ENCODE measurements at regions not wholly inside any gene's neighbourhood (a gene's known extent, or its start where the extent isn't known, plus 50 kb on each side); places are given as distances from the start of the nearest gene placed in this dataset.

- H3K4me3 ChIP-seq (ENCODE audit: low read depth in 1 of 2, low read length in 2 of 2): no peak overlapping the region
- H3K36me3 ChIP-seq (ENCODE audit: insufficient read depth, low read length): no peaks in the 10 kb centered on the region
- H3K9me3 ChIP-seq (ENCODE audit: low read length): no peaks in the 10 kb centered on the region
- H3K4me1 ChIP-seq (ENCODE audit: insufficient read depth, low read length): no peaks in the 10 kb centered on the region
- no peaks in the 10 kb centered on the region for H3K27me3 ChIP-seq (ENCODE audit: control insufficient read depth in 1 of 2, insufficient read depth in 2 of 2, low read length in 2 of 2)
- H3K27ac ChIP-seq (ENCODE audit: low read depth, low read length): no peak overlapping the region
- H3K9ac ChIP-seq (ENCODE audit: low read length): no peak overlapping the region
Observed at GRCh38 chr4:125045311-125045710, 269.4 kb upstream of the FAT4 start.

- no peak overlapping the region for H3K4me3 ChIP-seq (ENCODE audit: low read depth in 1 of 2, low read length in 2 of 2)
- no peaks in the 10 kb centered on the region for H3K36me3 ChIP-seq (ENCODE audit: insufficient read depth, low read length)
- H3K9ac ChIP-seq (ENCODE audit: low read length): no peak overlapping the region
- no peaks in the 10 kb centered on the region for H3K9me3 ChIP-seq (ENCODE audit: low read length)
- no peaks in the 10 kb centered on the region for H3K27me3 ChIP-seq (ENCODE audit: control insufficient read depth in 1 of 2, insufficient read depth in 2 of 2, low read length in 2 of 2)
- H3K27ac ChIP-seq (ENCODE audit: low read depth, low read length): no peak overlapping the region
- H3K4me1 ChIP-seq (ENCODE audit: insufficient read depth, low read length): no peaks in the 10 kb centered on the region
Observed at GRCh38 chr4:125044886-125045285, 269.9 kb upstream of the FAT4 start.

- no peaks in the 10 kb centered on the region for H3K36me3 ChIP-seq (ENCODE audit: insufficient read depth, low read length)
- H3K27me3 ChIP-seq (ENCODE audit: control insufficient read depth in 1 of 2, insufficient read depth in 2 of 2, low read length in 2 of 2): no peaks in the 10 kb centered on the region
- no peak overlapping the region for H3K4me3 ChIP-seq (ENCODE audit: low read depth in 1 of 2, low read length in 2 of 2)
- no peaks in the 10 kb centered on the region for H3K4me1 ChIP-seq (ENCODE audit: insufficient read depth, low read length)
- H3K9me3 ChIP-seq (ENCODE audit: low read length): no peaks in the 10 kb centered on the region
- H3K27ac ChIP-seq (ENCODE audit: low read depth, low read length): no peak overlapping the region
- H3K9ac ChIP-seq (ENCODE audit: low read length): no peak overlapping the region
Observed at GRCh38 chr4:125043486-125043885, 271.3 kb upstream of the FAT4 start.

GRCh38 chr4:125042041-125042440, 272.7 kb upstream of the FAT4 start:
- Histone ChIP-seq H3K4me1 (ENCODE audit: insufficient read depth, low read length) (no peaks in the 10 kb centered on the region), H3K9me3 (ENCODE audit: low read length) (no peaks in the 10 kb centered on the region), H3K36me3 (ENCODE audit: insufficient read depth, low read length) (no peaks in the 10 kb centered on the region), H3K4me3 (ENCODE audit: low read depth in 1 of 2, low read length in 2 of 2) (no peak overlapping the region), H3K27ac (ENCODE audit: low read depth, low read length) (no peak overlapping the region), H3K9ac (ENCODE audit: low read length) (no peak overlapping the region), H3K27me3 (ENCODE audit: control insufficient read depth in 1 of 2, insufficient read depth in 2 of 2, low read length in 2 of 2) (no peaks in the 10 kb centered on the region)

- Histone ChIP-seq H3K36me3 (ENCODE audit: insufficient read depth, low read length) (no peaks in the 10 kb centered on the region), H3K4me1 (ENCODE audit: insufficient read depth, low read length) (no peaks in the 10 kb centered on the region), H3K9ac (ENCODE audit: low read length) (no peak overlapping the region), H3K27ac (ENCODE audit: low read depth, low read length) (no peak overlapping the region), H3K27me3 (ENCODE audit: control insufficient read depth in 1 of 2, insufficient read depth in 2 of 2, low read length in 2 of 2) (no peaks in the 10 kb centered on the region), H3K9me3 (ENCODE audit: low read length) (no peaks in the 10 kb centered on the region), H3K4me3 (ENCODE audit: low read depth in 1 of 2, low read length in 2 of 2) (no peak overlapping the region)
Observed at GRCh38 chr4:125041372-125041930, 273.3 kb upstream of the FAT4 start.

GRCh38 chr4:125039550-125039949, 275.2 kb upstream of the FAT4 start:
- Histone ChIP-seq H3K9ac (ENCODE audit: low read length) (no peak overlapping the region), H3K27ac (ENCODE audit: low read depth, low read length) (no peak overlapping the region), H3K36me3 (ENCODE audit: insufficient read depth, low read length) (no peaks in the 10 kb centered on the region)

GRCh38 chr4:125022855-125023501, 291.8 kb upstream of the FAT4 start:
- Histone ChIP-seq H3K36me3 (ENCODE audit: insufficient read depth, low read length) (no peaks in the 10 kb centered on the region), H3K27ac (ENCODE audit: low read depth, low read length) (no peak overlapping the region), H3K9ac (ENCODE audit: low read length) (no peak overlapping the region), H3K4me1 (ENCODE audit: insufficient read depth, low read length) (peaks cover 5% of the 10 kb centered on the region), H3K9me3 (ENCODE audit: low read length) (no peaks in the 10 kb centered on the region), H3K4me3 (ENCODE audit: low read depth in 1 of 2, low read length in 2 of 2) (no peak overlapping the region), H3K27me3 (ENCODE audit: control insufficient read depth in 1 of 2, insufficient read depth in 2 of 2, low read length in 2 of 2) (no peaks in the 10 kb centered on the region)

More at GRCh38 chr4:125039550-125039949, 275.2 kb upstream of the FAT4 start:
- Histone ChIP-seq H3K4me3 (ENCODE audit: low read depth in 1 of 2, low read length in 2 of 2) (no peak overlapping the region), H3K4me1 (ENCODE audit: insufficient read depth, low read length) (no peaks in the 10 kb centered on the region), H3K9me3 (ENCODE audit: low read length) (no peaks in the 10 kb centered on the region), H3K27me3 (ENCODE audit: control insufficient read depth in 1 of 2, insufficient read depth in 2 of 2, low read length in 2 of 2) (no peaks in the 10 kb centered on the region)

- no peaks in the 10 kb centered on the region for H3K9me3 ChIP-seq (ENCODE audit: low read length)
- H3K9ac ChIP-seq (ENCODE audit: low read length): no peak overlapping the region
- H3K36me3 ChIP-seq (ENCODE audit: insufficient read depth, low read length): no peaks in the 10 kb centered on the region
- H3K27ac ChIP-seq (ENCODE audit: low read depth, low read length): no peak overlapping the region
- H3K4me1 ChIP-seq (ENCODE audit: insufficient read depth, low read length): peaks cover 5% of the 10 kb centered on the region
- no peak overlapping the region for H3K4me3 ChIP-seq (ENCODE audit: low read depth in 1 of 2, low read length in 2 of 2)
- H3K27me3 ChIP-seq (ENCODE audit: control insufficient read depth in 1 of 2, insufficient read depth in 2 of 2, low read length in 2 of 2): no peaks in the 10 kb centered on the region
Observed at GRCh38 chr4:125021189-125021588, 293.6 kb upstream of the FAT4 start.

GRCh38 chr4:125020089-125021034, 294.4 kb upstream of the FAT4 start:
- H3K27ac ChIP-seq (ENCODE audit: low read depth, low read length): no peak overlapping the region
- H3K9ac ChIP-seq (ENCODE audit: low read length): no peak overlapping the region
- no peak overlapping the region for H3K4me3 ChIP-seq (ENCODE audit: low read depth in 1 of 2, low read length in 2 of 2)
- H3K9me3 ChIP-seq (ENCODE audit: low read length): no peaks in the 10 kb centered on the region
- no peaks in the 10 kb centered on the region for H3K36me3 ChIP-seq (ENCODE audit: insufficient read depth, low read length)
- H3K27me3 ChIP-seq (ENCODE audit: control insufficient read depth in 1 of 2, insufficient read depth in 2 of 2, low read length in 2 of 2): no peaks in the 10 kb centered on the region
- H3K4me1 ChIP-seq (ENCODE audit: insufficient read depth, low read length): peaks cover 5% of the 10 kb centered on the region

- H3K9me3 ChIP-seq (ENCODE audit: low read length): no peaks in the 10 kb centered on the region
- no peaks in the 10 kb centered on the region for H3K27me3 ChIP-seq (ENCODE audit: control insufficient read depth in 1 of 2, insufficient read depth in 2 of 2, low read length in 2 of 2)
- no peak overlapping the region for H3K4me3 ChIP-seq (ENCODE audit: low read depth in 1 of 2, low read length in 2 of 2)
- H3K4me1 ChIP-seq (ENCODE audit: insufficient read depth, low read length): peaks cover 5% of the 10 kb centered on the region
- H3K9ac ChIP-seq (ENCODE audit: low read length): no peak overlapping the region
- H3K27ac ChIP-seq (ENCODE audit: low read depth, low read length): no peak overlapping the region
- H3K36me3 ChIP-seq (ENCODE audit: insufficient read depth, low read length): no peaks in the 10 kb centered on the region
Observed at GRCh38 chr4:125016892-125017299, 297.9 kb upstream of the FAT4 start.

- no peak overlapping the region for H3K9ac ChIP-seq (ENCODE audit: low read length)
- H3K27me3 ChIP-seq (ENCODE audit: control insufficient read depth in 1 of 2, insufficient read depth in 2 of 2, low read length in 2 of 2): no peaks in the 10 kb centered on the region
- no peaks in the 10 kb centered on the region for H3K4me1 ChIP-seq (ENCODE audit: insufficient read depth, low read length)
Observed at GRCh38 chr4:125013891-125014290, 300.9 kb upstream of the FAT4 start.

More at GRCh38 chr4:125013891-125014290, 300.9 kb upstream of the FAT4 start:
- Histone ChIP-seq H3K4me3 (ENCODE audit: low read depth in 1 of 2, low read length in 2 of 2) (no peak overlapping the region), H3K36me3 (ENCODE audit: insufficient read depth, low read length) (no peaks in the 10 kb centered on the region), H3K27ac (ENCODE audit: low read depth, low read length) (no peak overlapping the region), H3K9me3 (ENCODE audit: low read length) (no peaks in the 10 kb centered on the region)
